AG04450 (cell line): ENCODE measurements at regions not wholly inside any gene's neighbourhood (a gene's known extent, or its start where the extent isn't known, plus 50 kb on each side); places are given as distances from the start of the nearest gene placed in this dataset.

Source experiments
- CTCF ChIA-PET: fragments of 300-600, 350-600 bp; formaldehyde crosslinking; extraction: SDS; loops from one replicate; lab custom pipeline; 2022; ENCODE audit warnings: antibody characterized with exemption, inconsistent platforms; lab: Charles Lee
- POLR2A ChIA-PET: fragments of 350-600 bp; formaldehyde crosslinking; extraction: SDS; loops from one replicate; lab custom pipeline; 2021; ENCODE audit warnings: antibody characterized with exemption, inconsistent platforms; lab: Yijun Ruan, JAX
- DNase-seq: peaks from one replicate; pipeline ENCODE4 v3.0.0-alpha.2; 2011; ENCODE audit warnings: low read depth, low spot score
- H3K27ac ChIP-seq: one replicate; pipeline ENCODE4 v1.5.1; 2012; ENCODE audit warnings: low read depth, low read length, control low read depth
- H3K27me3 ChIP-seq: one replicate; pipeline ENCODE4 v1.6.0; 2012; ENCODE audit warnings: low read length; ENCODE audit not compliant: control insufficient read depth, insufficient read depth
- H3K4me3 ChIP-seq: 2 replicates; pipeline ENCODE4 v1.5.1; 2011; ENCODE audit warnings: mild to moderate bottlenecking, low read depth, low read length, control low read depth
- H3K9me3 ChIP-seq: 2 replicates; pipeline ENCODE4 v1.5.1; 2012; ENCODE audit warnings: low read length; ENCODE audit not compliant: control insufficient read depth, insufficient read depth
- CTCF ChIP-seq: IDR thresholded peaks from 2 replicates; pipeline ENCODE4 v1.5.1; 2011; ENCODE audit warnings: low read depth, low read length, control low read depth, inconsistent platforms

DNA sequence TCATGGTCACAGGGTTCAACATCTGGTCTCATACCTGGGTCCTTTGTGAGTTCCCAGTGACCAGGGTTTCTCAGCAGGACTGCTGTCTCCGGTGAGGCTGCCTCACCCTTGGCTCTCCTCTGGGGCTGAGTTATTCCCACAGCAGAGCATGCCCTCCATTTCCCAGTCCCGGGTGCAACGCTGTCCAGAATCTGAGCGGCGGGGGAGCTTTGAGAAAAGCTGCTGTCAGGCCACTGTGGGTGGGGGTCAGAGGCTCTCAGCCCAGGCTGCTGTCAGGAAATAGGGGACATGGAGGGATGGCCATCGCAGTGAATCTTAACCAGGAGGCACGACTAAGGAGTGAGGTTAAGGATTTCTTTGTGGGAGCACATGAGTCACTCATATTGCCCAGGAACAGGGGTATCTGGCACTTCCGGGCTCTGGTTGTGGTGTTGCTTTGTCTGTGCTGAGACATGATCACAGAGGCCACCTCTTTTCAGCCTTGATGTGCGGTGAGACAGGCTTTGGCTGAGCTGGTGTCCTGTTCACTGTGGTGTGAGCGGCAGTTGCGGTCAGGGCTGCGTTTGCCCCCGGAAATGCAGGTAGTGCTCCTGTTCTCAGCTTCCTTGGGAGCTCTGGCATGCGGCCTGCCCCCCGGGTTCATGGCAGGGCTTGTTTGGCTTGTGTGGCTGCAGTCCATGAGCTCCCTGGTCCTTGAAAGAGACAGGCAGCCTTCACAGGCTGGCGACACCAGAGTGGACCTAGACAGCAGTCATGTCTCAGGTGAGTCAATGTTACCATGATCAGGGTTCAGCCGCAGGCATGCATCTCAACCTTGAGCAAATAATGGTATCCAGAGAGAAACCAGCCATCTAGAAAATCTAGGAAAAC is 310.7 kb upstream of the MYT1L start:
- ChIA-PET CTCF (no interaction called here), POLR2A (no interaction called here)
- H3K9me3 ChIP-seq: peaks cover 60% of the 10 kb centered on the region
- H3K4me3 ChIP-seq: no peak overlapping the region
- no peaks in the 10 kb centered on the region for H3K27me3 ChIP-seq
- H3K27ac ChIP-seq: no peak overlapping the region
- no peak for TF ChIP-seq CTCF
- DNase-seq: no peak

GRCh38 chr2:2640818-2641217 is 309.7 kb upstream of the MYT1L start:
- no peak for DNase-seq

GRCh38 chr2:2640371-2640770 is 309.3 kb upstream of the MYT1L start:
- Histone ChIP-seq H3K4me3 (no peak overlapping the region), H3K27ac (no peak overlapping the region), H3K9me3 (peaks cover 68% of the 10 kb centered on the region), H3K27me3 (no peaks in the 10 kb centered on the region)
- ChIA-PET CTCF (no interaction called here), POLR2A (no interaction called here)
- no peak for TF ChIP-seq CTCF
- no peak for DNase-seq

More at GRCh38 chr2:2640818-2641217, 309.7 kb upstream of the MYT1L start:
- CTCF ChIA-PET: no interaction called here
- no peak for TF ChIP-seq CTCF
- H3K27me3 ChIP-seq: no peaks in the 10 kb centered on the region
- POLR2A ChIA-PET: no interaction called here
- H3K4me3 ChIP-seq: no peak overlapping the region
- H3K27ac ChIP-seq: no peak overlapping the region
- H3K9me3 ChIP-seq: peaks cover 68% of the 10 kb centered on the region

DNA sequence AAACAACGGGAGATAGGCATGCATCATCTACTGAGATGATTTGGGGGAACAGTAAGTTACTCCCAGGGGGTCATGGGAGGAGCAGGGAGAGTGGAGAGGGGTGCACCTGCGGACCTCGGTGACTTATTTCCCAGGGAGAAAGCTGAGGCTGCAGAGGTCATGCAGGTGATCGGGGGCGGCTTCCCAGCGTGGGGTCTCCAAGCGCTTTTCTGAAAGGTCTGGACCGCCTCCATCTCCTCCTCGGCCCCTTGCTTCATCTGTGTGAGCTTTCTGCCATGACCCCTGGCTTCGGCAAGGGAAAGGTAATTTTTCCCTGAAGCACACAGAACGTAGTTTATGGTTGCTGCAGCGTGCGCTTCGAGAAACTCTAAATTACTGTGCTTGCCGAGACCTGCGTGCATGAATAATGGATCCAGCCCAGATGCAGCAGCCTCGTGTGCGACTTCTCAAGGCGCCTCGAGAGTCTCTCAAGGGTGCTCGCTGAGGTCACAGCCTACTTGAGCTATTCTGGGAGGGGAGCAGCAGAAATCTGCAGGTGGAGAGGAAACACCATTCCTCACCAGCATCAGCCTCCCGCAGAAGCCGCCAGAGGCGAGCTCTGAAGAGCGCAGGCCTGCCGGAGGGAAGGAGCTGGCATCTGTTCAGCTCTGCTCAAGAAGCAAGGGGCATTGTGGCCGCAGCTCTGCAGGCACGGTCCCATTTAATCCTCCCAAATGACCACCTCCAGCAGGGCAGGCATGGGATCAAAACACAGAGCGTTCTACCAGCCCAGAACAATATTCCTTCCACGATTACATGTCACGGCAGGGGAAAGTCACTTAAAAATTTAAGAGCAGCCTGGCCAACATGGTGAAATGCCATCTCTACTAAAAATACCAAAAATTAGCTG is 308.4 kb upstream of the MYT1L start:
- ChIA-PET CTCF (no interaction called here), POLR2A (no interaction called here)
- TF ChIP-seq CTCF: no peak
- H3K4me3 ChIP-seq: no peak overlapping the region
- no peaks in the 10 kb centered on the region for H3K27me3 ChIP-seq
- peaks cover 62% of the 10 kb centered on the region for H3K9me3 ChIP-seq
- H3K27ac ChIP-seq: no peak overlapping the region
- DNase-seq: no peak
